ENCODE measurements at regions not wholly inside any gene's neighbourhood (a gene's known extent, or its start where the extent isn't known, plus 50 kb on each side); places are given as distances from the start of the nearest gene placed in this dataset.

DNA sequence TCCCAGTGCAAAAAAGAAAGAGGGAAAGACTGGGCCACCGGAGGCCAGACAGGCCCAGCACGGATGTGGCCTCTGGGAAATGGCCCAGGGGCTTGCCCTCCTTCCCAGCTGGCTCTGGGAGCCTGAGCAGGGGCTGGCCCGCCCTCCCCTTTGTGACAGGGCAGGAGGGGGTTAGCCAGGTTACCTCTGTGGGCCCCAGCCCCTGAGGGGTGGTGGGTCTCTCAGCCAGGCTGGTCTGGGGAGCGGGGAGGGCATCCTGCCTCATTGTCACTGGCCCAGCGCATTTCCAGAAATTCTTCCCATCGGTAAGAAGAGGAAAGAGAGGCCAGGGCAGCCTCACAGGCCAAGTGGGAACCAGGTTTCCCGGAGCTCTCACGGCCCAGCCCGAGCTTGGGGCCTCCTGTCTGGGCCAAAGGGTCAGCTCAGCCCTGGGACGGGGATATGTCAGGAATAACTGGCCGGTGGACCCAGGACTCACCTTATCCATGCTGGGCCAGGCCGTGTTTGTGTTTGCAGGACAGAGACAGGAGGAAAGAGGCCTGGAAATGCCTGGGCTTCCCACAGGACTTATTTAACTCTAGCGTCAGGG lies 182.2 kb downstream of the ZFP36L2 start:
- H3K27me3 ChIP-seq (replicated peaks): no peaks in the 10 kb centered on the region
- TF ChIP-seq, protein P1, sequence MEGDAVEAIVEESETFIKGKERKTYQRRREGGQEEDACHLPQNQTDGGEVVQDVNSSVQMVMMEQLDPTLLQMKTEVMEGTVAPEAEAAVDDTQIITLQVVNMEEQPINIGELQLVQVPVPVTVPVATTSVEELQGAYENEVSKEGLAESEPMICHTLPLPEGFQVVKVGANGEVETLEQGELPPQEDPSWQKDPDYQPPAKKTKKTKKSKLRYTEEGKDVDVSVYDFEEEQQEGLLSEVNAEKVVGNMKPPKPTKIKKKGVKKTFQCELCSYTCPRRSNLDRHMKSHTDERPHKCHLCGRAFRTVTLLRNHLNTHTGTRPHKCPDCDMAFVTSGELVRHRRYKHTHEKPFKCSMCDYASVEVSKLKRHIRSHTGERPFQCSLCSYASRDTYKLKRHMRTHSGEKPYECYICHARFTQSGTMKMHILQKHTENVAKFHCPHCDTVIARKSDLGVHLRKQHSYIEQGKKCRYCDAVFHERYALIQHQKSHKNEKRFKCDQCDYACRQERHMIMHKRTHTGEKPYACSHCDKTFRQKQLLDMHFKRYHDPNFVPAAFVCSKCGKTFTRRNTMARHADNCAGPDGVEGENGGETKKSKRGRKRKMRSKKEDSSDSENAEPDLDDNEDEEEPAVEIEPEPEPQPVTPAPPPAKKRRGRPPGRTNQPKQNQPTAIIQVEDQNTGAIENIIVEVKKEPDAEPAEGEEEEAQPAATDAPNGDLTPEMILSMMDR (IDR thresholded peaks at IDR 0.05; ENCODE audit: low read depth, low read length, missing control alignments): no peak
- DNase-seq: no peak
- H3K36me3 ChIP-seq (replicated peaks): no peaks in the 10 kb centered on the region
- in situ Hi-C loops (cut with HindIII; ENCODE audit: low pct_ligation_motif_present, low sequenced_read_pairs): no loop called here
- no peak overlapping the region for H3K27ac ChIP-seq
- H3K4me3 ChIP-seq (ENCODE audit: low read depth, low read length): no peak overlapping the region

DNA sequence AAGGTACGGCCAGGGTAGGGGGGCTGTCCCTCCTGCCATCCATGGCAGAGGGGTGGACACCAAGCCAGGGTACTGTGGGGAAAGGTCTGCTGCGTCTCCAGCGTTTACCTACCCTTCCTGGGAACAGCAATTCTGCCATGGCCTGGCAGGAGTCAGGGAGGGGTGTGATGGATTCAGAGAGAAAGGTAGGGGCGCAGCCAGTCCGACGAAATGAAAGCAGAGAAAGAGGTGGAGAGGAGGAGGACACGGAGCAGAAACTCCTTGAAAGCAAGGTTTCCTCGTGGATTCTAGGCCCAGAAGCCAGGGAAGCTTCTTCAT lies 182.9 kb downstream of the ZFP36L2 start:
- H3K36me3 ChIP-seq (replicated peaks): no peaks in the 10 kb centered on the region
- DNase-seq: no peak
- no peak overlapping the region for H3K4me3 ChIP-seq (ENCODE audit: low read depth, low read length)
- in situ Hi-C loops (cut with HindIII; ENCODE audit: low pct_ligation_motif_present, low sequenced_read_pairs): no loop called here
- TF ChIP-seq, protein P1 (IDR thresholded peaks at IDR 0.05; ENCODE audit: low read depth, low read length, missing control alignments): no peak
- no peak overlapping the region for H3K27ac ChIP-seq
- H3K27me3 ChIP-seq (replicated peaks): no peaks in the 10 kb centered on the region

DNA sequence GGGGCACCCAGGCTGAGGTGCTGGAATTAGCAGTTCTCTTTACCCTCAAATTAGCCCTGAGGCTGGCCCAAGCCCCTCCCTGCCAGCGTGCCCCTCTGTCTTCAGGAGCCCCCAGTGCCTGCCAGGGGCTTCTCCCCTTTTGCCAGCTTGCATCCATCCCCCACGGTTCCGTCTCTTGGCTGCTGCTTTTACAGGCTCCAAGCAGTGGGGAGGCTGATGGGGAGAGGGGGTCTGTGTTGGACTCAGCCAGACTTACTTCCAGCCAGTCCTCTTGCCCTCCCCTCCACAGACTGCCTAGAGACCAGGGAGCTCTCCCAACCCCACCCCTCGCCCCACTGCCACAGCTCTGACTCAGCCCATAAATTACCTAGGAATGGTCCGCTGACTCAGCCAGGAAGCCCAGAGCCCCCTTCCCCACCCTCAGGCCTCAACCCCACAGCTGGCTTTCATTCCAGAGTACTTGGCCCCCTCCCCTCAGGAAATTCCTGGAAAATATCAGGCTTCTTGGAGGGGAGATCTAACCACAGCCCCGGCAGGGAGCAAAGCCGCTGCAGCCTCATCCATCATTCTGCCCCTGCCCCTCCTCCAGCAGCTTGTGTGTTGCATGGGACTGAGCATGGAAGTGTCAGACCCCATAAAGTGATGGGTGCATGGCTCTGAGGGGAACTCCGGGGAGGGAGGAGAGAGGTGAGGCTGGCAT lies 184.6 kb downstream of the ZFP36L2 start:
- Histone ChIP-seq H3K36me3 (replicated peaks) (no peaks in the 10 kb centered on the region), H3K4me3 (ENCODE audit: low read depth, low read length) (no peak overlapping the region), H3K27ac (no peak overlapping the region), H3K27me3 (replicated peaks) (no peaks in the 10 kb centered on the region)
- TF ChIP-seq, protein P1 (IDR thresholded peaks at IDR 0.05; ENCODE audit: low read depth, low read length, missing control alignments): no peak
- peak; percentile 81 for DNase-seq
- in situ Hi-C loops (cut with HindIII; ENCODE audit: low pct_ligation_motif_present, low sequenced_read_pairs): no loop called here

DNA sequence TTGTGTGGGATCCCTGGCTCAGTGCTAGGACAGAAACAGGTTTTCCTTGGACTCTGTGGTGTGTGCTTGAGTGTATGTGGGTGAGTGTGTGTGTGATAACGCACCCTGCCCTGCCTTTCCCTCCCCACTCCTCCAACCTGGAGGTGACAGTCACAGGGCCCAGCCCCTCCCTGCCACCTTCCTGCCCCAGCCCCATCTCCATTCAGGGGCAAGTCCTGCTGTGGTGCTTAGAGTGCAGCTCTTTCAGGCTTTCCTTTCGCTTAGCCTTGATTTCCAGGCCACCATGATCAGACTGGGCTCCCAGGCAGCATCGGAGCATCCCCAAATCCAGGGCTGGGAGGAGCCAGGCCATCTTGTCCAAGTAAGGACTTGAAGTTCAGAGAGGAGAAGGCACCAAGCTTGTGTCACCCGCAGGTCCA lies 185.2 kb downstream of the ZFP36L2 start:
- Histone ChIP-seq H3K27me3 (replicated peaks) (no peaks in the 10 kb centered on the region), H3K36me3 (replicated peaks) (no peaks in the 10 kb centered on the region), H3K27ac (no peak overlapping the region), H3K4me3 (ENCODE audit: low read depth, low read length) (no peak overlapping the region)
- in situ Hi-C loops (cut with HindIII; ENCODE audit: low pct_ligation_motif_present, low sequenced_read_pairs): no loop called here
- no peak for DNase-seq
- TF ChIP-seq, protein P1 (IDR thresholded peaks at IDR 0.05; ENCODE audit: low read depth, low read length, missing control alignments): no peak

DNA sequence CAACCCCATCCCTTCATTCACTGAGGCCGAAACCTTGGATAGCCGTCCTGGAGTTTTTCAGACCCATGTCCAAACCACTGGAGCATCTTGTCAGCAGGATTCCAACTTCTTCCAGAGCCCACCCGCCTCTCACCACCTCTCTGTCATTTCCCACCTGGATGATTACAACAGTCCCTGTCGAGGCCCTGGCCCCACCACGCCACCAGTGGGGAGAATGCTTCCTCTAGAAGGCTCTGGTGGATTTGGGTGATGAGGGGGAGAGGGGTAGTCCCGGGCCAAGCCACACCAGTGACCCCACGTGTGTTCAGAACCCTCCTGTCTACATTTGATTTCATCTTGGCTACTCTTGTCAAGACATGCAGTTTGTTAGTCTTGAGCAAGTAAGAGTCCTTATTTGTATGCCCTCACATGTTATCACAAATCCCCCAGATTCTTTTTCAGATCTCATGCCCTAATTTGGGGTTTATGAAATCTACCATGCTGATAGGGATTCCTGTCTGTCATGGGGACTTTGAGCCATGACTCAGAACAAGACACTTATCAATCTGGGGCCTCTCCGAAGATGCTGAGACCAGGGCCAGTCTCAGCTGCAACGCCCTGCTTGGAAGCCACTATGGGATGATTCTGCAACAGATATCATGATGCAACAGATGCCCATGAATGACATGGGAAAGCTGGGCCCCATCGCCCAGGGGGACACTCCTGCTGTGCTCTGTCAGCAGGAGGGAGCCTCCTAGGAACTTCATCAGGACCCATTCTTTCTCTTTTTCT lies 186.1 kb downstream of the ZFP36L2 start:
- in situ Hi-C loops (cut with HindIII; ENCODE audit: low pct_ligation_motif_present, low sequenced_read_pairs): no loop called here
- Histone ChIP-seq H3K27me3 (replicated peaks) (no peaks in the 10 kb centered on the region), H3K27ac (no peak overlapping the region), H3K4me3 (ENCODE audit: low read depth, low read length) (no peak overlapping the region), H3K36me3 (replicated peaks) (no peaks in the 10 kb centered on the region)
- TF ChIP-seq, protein P1 (IDR thresholded peaks at IDR 0.05; ENCODE audit: low read depth, low read length, missing control alignments): no peak
- DNase-seq: no peak
